ENCODE measurements at regions not wholly inside any gene's neighbourhood (a gene's known extent, or its start where the extent isn't known, plus 50 kb on each side); places are given as distances from the start of the nearest gene placed in this dataset.

DNA sequence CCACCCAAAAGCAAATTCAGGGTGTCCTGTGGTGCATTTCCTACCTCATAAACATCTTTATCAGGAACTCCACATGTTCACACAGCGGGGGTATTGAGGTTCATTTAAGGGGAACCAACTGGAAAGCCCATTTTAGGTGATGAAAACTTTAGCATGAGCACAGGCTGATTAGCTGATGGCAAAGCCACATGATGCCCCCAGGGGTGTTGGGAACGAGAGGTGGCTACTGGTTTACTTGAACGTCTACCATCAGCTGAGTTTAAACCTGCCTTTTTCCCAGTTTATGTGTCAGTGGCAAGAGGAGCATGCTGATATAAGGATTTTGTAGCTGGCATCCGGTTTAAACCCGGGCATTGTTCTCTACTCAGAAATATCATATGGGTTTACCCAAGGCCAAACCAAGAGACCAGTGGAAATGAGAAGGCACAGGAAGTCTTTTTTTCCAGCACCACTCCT is 54.5 kb upstream of the UPP2 start:
- no peak for ATAC-seq
- Histone ChIP-seq H3K27me3 (ENCODE audit: insufficient read depth, low read length) (no peaks in the 10 kb centered on the region), H3K4me3 (replicated peaks in 1 of 2; ENCODE audit: low read depth in 1 of 2, low read length in 2 of 2) (no peak overlapping the region), H3K36me3 (ENCODE audit: control insufficient read depth in 1 of 2, insufficient read depth in 2 of 2, low read length in 2 of 2) (no peaks in the 10 kb centered on the region), H2AFZ (ENCODE audit: low read depth, low read length, poor library complexity, severe bottlenecking) (no peak overlapping the region), H3K9ac (ENCODE audit: low read length) (no peak overlapping the region), H3K4me1 (ENCODE audit: control insufficient read depth in 1 of 2, insufficient read depth in 2 of 2, low read length in 2 of 2) (no peaks in the 10 kb centered on the region), H4K20me1 (ENCODE audit: insufficient read depth) (no peaks in the 10 kb centered on the region), H3K27ac (ENCODE audit: low read depth, low read length) (no peak overlapping the region), H3K4me2 (ENCODE audit: low read length) (no peak overlapping the region), H3K79me2 (ENCODE audit: insufficient read depth, low read length) (no peaks in the 10 kb centered on the region), H3K9me3 (ENCODE audit: control insufficient read depth in 1 of 2, insufficient read depth in 1 of 2, low read depth in 1 of 2, low read length in 2 of 2) (no peaks in the 10 kb centered on the region), H3K9me2 (ENCODE audit: insufficient read depth) (no peaks in the 10 kb centered on the region)
- TF ChIP-seq TCF7L2 (IDR thresholded peaks at IDR 0.05; ENCODE audit: borderline replicate concordance, extremely low read depth, insufficient read depth, insufficient read length), result no peak
- no peak for TF ChIP-seq YY1 (IDR thresholded peaks at IDR 0.05; ENCODE audit: extremely low read depth, insufficient replicate concordance, low read depth, low read length)
- no peak for TF ChIP-seq FOSL1 (IDR thresholded peaks at IDR 0.05; ENCODE audit: low read depth)
- no peak for TF ChIP-seq EZH2 (IDR thresholded peaks at IDR 0.05)
- no peak for TF ChIP-seq ZNF274 (IDR thresholded peaks at IDR 0.05; ENCODE audit: low read depth, low read length)
- TF ChIP-seq RAD21 (IDR thresholded peaks at IDR 0.05; ENCODE audit: low read depth), result no peak
- TF ChIP-seq ELF1 (IDR thresholded peaks at IDR 0.05; ENCODE audit: borderline replicate concordance, low read depth), result no peak
- TF ChIP-seq, protein P1, sequence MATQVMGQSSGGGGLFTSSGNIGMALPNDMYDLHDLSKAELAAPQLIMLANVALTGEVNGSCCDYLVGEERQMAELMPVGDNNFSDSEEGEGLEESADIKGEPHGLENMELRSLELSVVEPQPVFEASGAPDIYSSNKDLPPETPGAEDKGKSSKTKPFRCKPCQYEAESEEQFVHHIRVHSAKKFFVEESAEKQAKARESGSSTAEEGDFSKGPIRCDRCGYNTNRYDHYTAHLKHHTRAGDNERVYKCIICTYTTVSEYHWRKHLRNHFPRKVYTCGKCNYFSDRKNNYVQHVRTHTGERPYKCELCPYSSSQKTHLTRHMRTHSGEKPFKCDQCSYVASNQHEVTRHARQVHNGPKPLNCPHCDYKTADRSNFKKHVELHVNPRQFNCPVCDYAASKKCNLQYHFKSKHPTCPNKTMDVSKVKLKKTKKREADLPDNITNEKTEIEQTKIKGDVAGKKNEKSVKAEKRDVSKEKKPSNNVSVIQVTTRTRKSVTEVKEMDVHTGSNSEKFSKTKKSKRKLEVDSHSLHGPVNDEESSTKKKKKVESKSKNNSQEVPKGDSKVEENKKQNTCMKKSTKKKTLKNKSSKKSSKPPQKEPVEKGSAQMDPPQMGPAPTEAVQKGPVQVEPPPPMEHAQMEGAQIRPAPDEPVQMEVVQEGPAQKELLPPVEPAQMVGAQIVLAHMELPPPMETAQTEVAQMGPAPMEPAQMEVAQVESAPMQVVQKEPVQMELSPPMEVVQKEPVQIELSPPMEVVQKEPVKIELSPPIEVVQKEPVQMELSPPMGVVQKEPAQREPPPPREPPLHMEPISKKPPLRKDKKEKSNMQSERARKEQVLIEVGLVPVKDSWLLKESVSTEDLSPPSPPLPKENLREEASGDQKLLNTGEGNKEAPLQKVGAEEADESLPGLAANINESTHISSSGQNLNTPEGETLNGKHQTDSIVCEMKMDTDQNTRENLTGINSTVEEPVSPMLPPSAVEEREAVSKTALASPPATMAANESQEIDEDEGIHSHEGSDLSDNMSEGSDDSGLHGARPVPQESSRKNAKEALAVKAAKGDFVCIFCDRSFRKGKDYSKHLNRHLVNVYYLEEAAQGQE (IDR thresholded peaks at IDR 0.05; ENCODE audit: low read depth), result no peak
- no peak for TF ChIP-seq ZFX (IDR thresholded peaks at IDR 0.05)
- TF ChIP-seq CEBPB (IDR thresholded peaks at IDR 0.05; ENCODE audit: low read depth), result no peak
- no peak for TF ChIP-seq SRF (IDR thresholded peaks at IDR 0.05; ENCODE audit: low read depth)
- no peak for TF ChIP-seq EGR1 (IDR thresholded peaks at IDR 0.05; ENCODE audit: low read depth)
- TF ChIP-seq JUND (IDR thresholded peaks at IDR 0.05), result no peak
- no peak for TF ChIP-seq POLR2AphosphoS5 (IDR thresholded peaks at IDR 0.05; ENCODE audit: low read depth, low read length)
- TF ChIP-seq EZH2phosphoT487 (IDR thresholded peaks at IDR 0.05; ENCODE audit: borderline replicate concordance), result no peak
- no peak for TF ChIP-seq CBX3 (IDR thresholded peaks at IDR 0.05; ENCODE audit: low read depth)
- CTCF ChIA-PET, result interaction anchor here (0.6 kb wide), 1 partner anchor 693 kb away, joined by 3 read pairs; no protein-coding TSS in a partner anchor
- RAD21 ChIA-PET (ENCODE audit: low non-redundant PET in 1 of 2, low total read pairs in 2 of 2, uncharacterized antibody in 2 of 2, unreplicated experiment in 2 of 2), result no interaction called here
- POLR2A ChIA-PET, result no interaction called here
- no TSS peak for BruUV-seq (replicated peaks)
- no peak for DNase-seq (ENCODE audit: low read depth, low spot score)
- intact Hi-C loops (cut with micrococcal nuclease), result no loop called here
